ENCODE measurements at regions not wholly inside any gene's neighbourhood (a gene's known extent, or its start where the extent isn't known, plus 50 kb on each side); places are given as distances from the start of the nearest gene placed in this dataset.

DNA sequence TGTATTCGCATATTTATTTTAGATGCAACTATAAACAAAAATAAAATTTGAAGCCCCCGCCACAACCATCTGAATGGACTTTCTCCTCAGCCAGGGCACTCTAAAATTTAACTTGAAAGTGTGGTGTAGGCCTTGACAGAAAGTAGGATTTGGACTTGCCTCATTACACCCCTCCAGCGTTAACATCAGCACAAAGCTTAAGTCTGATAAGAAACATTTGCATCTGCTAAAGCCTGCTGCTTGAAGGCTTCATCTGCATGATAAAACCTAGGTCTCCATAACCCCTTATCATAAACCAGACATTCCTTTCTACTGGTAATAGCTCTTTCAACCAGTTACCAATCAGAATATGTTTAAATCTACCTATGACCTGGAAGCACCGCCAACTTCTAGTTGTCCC lies 1046.5 kb downstream of the FAT4 start:
- TF ChIP-seq NR1H2 (CRISPR knock-in tag; IDR thresholded peaks at IDR 0.05; ENCODE audit: borderline replicate concordance, low read depth) (no peak), ATAD3A (CRISPR knock-in tag; IDR thresholded peaks at IDR 0.05) (no peak)
